HG02943 (cell line): ENCODE measurements at regions not wholly inside any gene's neighbourhood (a gene's known extent, or its start where the extent isn't known, plus 50 kb on each side); places are given as distances from the start of the nearest gene placed in this dataset.
A peak's percentile ranks its signal among the peaks of the same experiment; 100 is the strongest.

Experiments
- ATAC-seq: cut with Tn5 transposase; IDR thresholded peaks from one replicate; pipeline ENCODE4 v1.9.1; 2021; ENCODE audit warnings: mild to moderate bottlenecking, low read depth, moderate library complexity; ENCODE audit not compliant: unreplicated experiment

GRCh38 chr7:123401295-123401694 lies 133.1 kb downstream of the IQUB start:
- ATAC-seq, result no peak

- ATAC-seq, result no peak
These were observed 134.2 kb downstream of the IQUB start for GRCh38 chr7:123400196-123400595.

- ATAC-seq, result no peak
These were observed 135.5 kb downstream of the IQUB start for GRCh38 chr7:123398921-123399320.

- ATAC-seq, result no peak
These were observed 136.6 kb downstream of the IQUB start for GRCh38 chr7:123397746-123398338.

GRCh38 chr7:123393623-123394022 lies 140.8 kb downstream of the IQUB start:
- ATAC-seq, result no peak

- no peak for ATAC-seq
These were observed 162.0 kb downstream of the IQUB start for GRCh38 chr7:123372368-123372767.

GRCh38 chr7:123367484-123368122 lies 166.8 kb downstream of the IQUB start:
- peak; percentile 67 for ATAC-seq

- no peak for ATAC-seq
These were observed 167.3 kb upstream of the SLC13A1 start for GRCh38 chr7:123367031-123367430.

- no peak for ATAC-seq
These were observed 166.9 kb upstream of the SLC13A1 start for GRCh38 chr7:123366626-123367025.

GRCh38 chr7:123360631-123361030 lies 160.9 kb upstream of the SLC13A1 start:
- no peak for ATAC-seq

- no peak for ATAC-seq
These were observed 155.9 kb upstream of the SLC13A1 start for GRCh38 chr7:123355576-123356190.

- no peak for ATAC-seq
These were observed 153.2 kb upstream of the SLC13A1 start for GRCh38 chr7:123352973-123353372.

- no peak for ATAC-seq
These were observed 152.0 kb upstream of the SLC13A1 start for GRCh38 chr7:123351516-123352505.

- ATAC-seq, result no peak
These were observed 151.3 kb upstream of the SLC13A1 start for GRCh38 chr7:123351027-123351426.

- ATAC-seq, result no peak
These were observed 148.9 kb upstream of the SLC13A1 start for GRCh38 chr7:123348690-123349089.

- no peak for ATAC-seq
These were observed 147.0 kb upstream of the SLC13A1 start for GRCh38 chr7:123346766-123347165.

- ATAC-seq, result no peak
These were observed 143.8 kb upstream of the SLC13A1 start for GRCh38 chr7:123343611-123344010.

GRCh38 chr7:123341102-123341501 lies 141.3 kb upstream of the SLC13A1 start:
- no peak for ATAC-seq

GRCh38 chr7:123338688-123339087 lies 138.9 kb upstream of the SLC13A1 start:
- no peak for ATAC-seq

GRCh38 chr7:123329988-123330643 lies 130.3 kb upstream of the SLC13A1 start:
- ATAC-seq, result no peak
